Trophoblast cell (in vitro differentiated cells and primary cell): ENCODE measurements at regions not wholly inside any gene's neighbourhood (a gene's known extent, or its start where the extent isn't known, plus 50 kb on each side); places are given as distances from the start of the nearest gene placed in this dataset.

ENCODE experiments used
- DNase-seq, 2 donors: peaks; one replicate each; pipeline ENCODE4 v3.0.0-alpha.2; 2016
- H2AFZ ChIP-seq: 2 replicates; pipeline ENCODE4 v1.6.1; 2013; ENCODE audit warnings: low read length, moderate library complexity, mild to moderate bottlenecking; ENCODE audit not compliant: insufficient read depth, poor library complexity
- H2AK5ac ChIP-seq: 2 replicates; pipeline ENCODE4 v1.6.1; 2013; ENCODE audit warnings: mild to moderate bottlenecking, low read length
- H2BK120ac ChIP-seq: 2 replicates; pipeline ENCODE4 v1.6.1; 2013; ENCODE audit warnings: low read length, mild to moderate bottlenecking, moderate library complexity; ENCODE audit not compliant: insufficient read depth, poor library complexity
- H2BK12ac ChIP-seq: 2 replicates; pipeline ENCODE4 v1.6.1; 2013; ENCODE audit warnings: mild to moderate bottlenecking, low read length, moderate library complexity
- H2BK5ac ChIP-seq: 2 replicates; pipeline ENCODE4 v1.6.1; 2013; ENCODE audit warnings: low read length, low read depth, moderate library complexity, mild to moderate bottlenecking; ENCODE audit not compliant: poor library complexity
- H3K14ac ChIP-seq: 2 replicates; pipeline ENCODE4 v1.6.1; 2013; ENCODE audit warnings: mild to moderate bottlenecking, low read length
- H3K18ac ChIP-seq: 2 replicates; pipeline ENCODE4 v1.6.1; 2013; ENCODE audit warnings: mild to moderate bottlenecking, low read length
- H3K23ac ChIP-seq: 2 replicates; pipeline ENCODE4 v1.6.1; 2013; ENCODE audit warnings: low read length
- H3K27ac ChIP-seq: 2 replicates; pipeline ENCODE4 v1.5.1; 2013; ENCODE audit warnings: low read depth, mild to moderate bottlenecking, inconsistent platforms, low read length, moderate library complexity
- H3K27me3 ChIP-seq: 2 replicates; pipeline ENCODE4 v1.6.1; 2013; ENCODE audit warnings: inconsistent platforms, mild to moderate bottlenecking, low read length, moderate library complexity; ENCODE audit not compliant: insufficient read depth
- H3K36me3 ChIP-seq, 2 experiments: 1 replicate in 1 of 2; 2 replicates in 1 of 2; pipeline ENCODE4 v1.6.1; 2013; ENCODE audit warnings: low read length in 2 of 2, mild to moderate bottlenecking in 2 of 2, moderate library complexity in 1 of 2; ENCODE audit not compliant: insufficient read depth in 2 of 2, control insufficient read depth in 1 of 2
- H3K4ac ChIP-seq: 2 replicates; pipeline ENCODE4 v1.6.1; 2013; ENCODE audit warnings: low read depth, mild to moderate bottlenecking, low read length, moderate library complexity
- H3K4me1 ChIP-seq, 2 experiments: 1 replicate in 1 of 2; 2 replicates in 1 of 2; pipeline ENCODE4 v1.6.1; 2013; ENCODE audit warnings: low read length in 2 of 2, mild to moderate bottlenecking in 2 of 2, moderate library complexity in 1 of 2; ENCODE audit not compliant: insufficient read depth in 2 of 2, control insufficient read depth in 1 of 2
- H3K4me2 ChIP-seq: 2 replicates; pipeline ENCODE4 v1.6.1; 2013; ENCODE audit warnings: inconsistent platforms, mild to moderate bottlenecking, low read length, moderate library complexity
- H3K4me3 ChIP-seq: 2 replicates; pipeline ENCODE4 v1.5.1; 2013; ENCODE audit warnings: mild to moderate bottlenecking, low read depth, low read length, inconsistent platforms
- H3K79me1 ChIP-seq: one replicate; pipeline ENCODE4 v1.6.1; 2013; ENCODE audit warnings: low read length
- H3K79me2 ChIP-seq: 2 replicates; pipeline ENCODE4 v1.6.1; 2013; ENCODE audit warnings: low read length, mild to moderate bottlenecking; ENCODE audit not compliant: control insufficient read depth, insufficient read depth, poor library complexity
- H3K9ac ChIP-seq: 2 replicates; pipeline ENCODE4 v1.6.1; 2013; ENCODE audit warnings: mild to moderate bottlenecking, low read length
- H3K9me3 ChIP-seq: 2 replicates; pipeline ENCODE4 v1.6.1; 2013; ENCODE audit warnings: low read depth, mild to moderate bottlenecking, control low read depth, inconsistent platforms, low read length; ENCODE audit not compliant: insufficient read depth
- H4K12ac ChIP-seq: 2 replicates; pipeline ENCODE4 v1.6.1; 2013; ENCODE audit warnings: low read depth, mild to moderate bottlenecking, low read length, moderate library complexity
- H4K8ac ChIP-seq: 2 replicates; pipeline ENCODE4 v1.6.1; 2013; ENCODE audit warnings: low read depth, mild to moderate bottlenecking, low read length, moderate library complexity
- H4K91ac ChIP-seq: one replicate; pipeline ENCODE4 v1.6.1; 2013; ENCODE audit warnings: low read depth, mild to moderate bottlenecking, low read length, moderate library complexity
- WGBS: extraction: QIAGEN DNeasy Blood & Tissue Kit; methylation state at CpG from one replicate; pipeline ENCODE4 v1.1.7; 2013; ENCODE audit warnings: missing lambda C conversion rate; ENCODE audit not compliant: insufficient read length, insufficient coverage; ENCODE audit errors: extremely low coverage; 5-methylcytosine and 5-hydroxymethylcytosine counted together

GRCh38 chr4:126820631-126821030 lies 812.1 kb upstream of the INTU start:
- H3K27ac ChIP-seq, result no peak overlapping the region
- H3K4ac ChIP-seq, result no peak overlapping the region

GRCh38 chr4:126821152-126821551 lies 811.6 kb upstream of the INTU start:
- DNase-seq, result no peak
- no peak overlapping the region for H3K4me3 ChIP-seq
- H3K27ac ChIP-seq, result no peak overlapping the region
- H3K14ac ChIP-seq, result no peak overlapping the region
- H3K4me1 ChIP-seq, result no peaks in the 10 kb centered on the region
- H3K79me1 ChIP-seq, result no peaks in the 10 kb centered on the region
- peaks cover under 1% of the 10 kb centered on the region for H3K9me3 ChIP-seq
- no peak overlapping the region for H3K18ac ChIP-seq
- no peak overlapping the region for H2BK5ac ChIP-seq
- H4K8ac ChIP-seq, result no peak overlapping the region
- H3K9ac ChIP-seq, result no peak overlapping the region
- no peak overlapping the region for H4K91ac ChIP-seq
- no peak overlapping the region for H2BK12ac ChIP-seq
- H3K27me3 ChIP-seq, result no peaks in the 10 kb centered on the region
- H3K4ac ChIP-seq, result no peak overlapping the region
- H3K4me2 ChIP-seq, result no peak overlapping the region
- H3K36me3 ChIP-seq, result no peaks in the 10 kb centered on the region
- no peak overlapping the region for H2AFZ ChIP-seq
- H3K23ac ChIP-seq, result no peak overlapping the region
- H2BK120ac ChIP-seq, result no peak overlapping the region
- no peak overlapping the region for H4K12ac ChIP-seq
- WGBS, result no CpG with 5 or more reads among the region's 1 CpG
- no peaks in the 10 kb centered on the region for H3K79me2 ChIP-seq
- H2AK5ac ChIP-seq, result no peak overlapping the region

More at GRCh38 chr4:126820631-126821030, 812.1 kb upstream of the INTU start:
- no peaks in the 10 kb centered on the region for H3K36me3 ChIP-seq
- no peaks in the 10 kb centered on the region for H3K79me2 ChIP-seq
- no peak overlapping the region for H3K9ac ChIP-seq
- no peak overlapping the region for H3K4me2 ChIP-seq
- no peaks in the 10 kb centered on the region for H3K4me1 ChIP-seq
- no peak for DNase-seq
- no peak overlapping the region for H3K18ac ChIP-seq
- H2AK5ac ChIP-seq, result no peak overlapping the region
- H2AFZ ChIP-seq, result no peak overlapping the region
- H3K9me3 ChIP-seq, result no peaks in the 10 kb centered on the region
- H3K79me1 ChIP-seq, result no peaks in the 10 kb centered on the region
- no peak overlapping the region for H3K4me3 ChIP-seq
- no peak overlapping the region for H2BK5ac ChIP-seq
- no peak overlapping the region for H2BK12ac ChIP-seq
- no CpG with 5 or more reads among the region's 1 CpG for WGBS
- no peak overlapping the region for H2BK120ac ChIP-seq
- H4K12ac ChIP-seq, result no peak overlapping the region
- no peak overlapping the region for H3K14ac ChIP-seq
- no peak overlapping the region for H4K91ac ChIP-seq
- H3K23ac ChIP-seq, result no peak overlapping the region
- H4K8ac ChIP-seq, result no peak overlapping the region
- no peaks in the 10 kb centered on the region for H3K27me3 ChIP-seq

- Histone ChIP-seq H3K27ac (no peak overlapping the region), H3K4me1 (no peaks in the 10 kb centered on the region), H3K27me3 (no peaks in the 10 kb centered on the region), H3K18ac (no peak overlapping the region), H4K12ac (no peak overlapping the region), H3K4me3 (no peak overlapping the region), H2BK120ac (no peak overlapping the region), H3K79me1 (no peaks in the 10 kb centered on the region), H3K4me2 (no peak overlapping the region), H3K79me2 (no peaks in the 10 kb centered on the region), H3K23ac (no peak overlapping the region), H2BK12ac (no peak overlapping the region), H2BK5ac (no peak overlapping the region), H3K9me3 (peaks cover 1% of the 10 kb centered on the region), H3K36me3 (no peaks in the 10 kb centered on the region), H3K9ac (no peak overlapping the region), H2AFZ (no peak overlapping the region), H4K91ac (no peak overlapping the region), H3K4ac (no peak overlapping the region), H2AK5ac (no peak overlapping the region), H4K8ac (no peak overlapping the region), H3K14ac (no peak overlapping the region)
- DNase-seq, result no peak
- WGBS, result no CpG with 5 or more reads among the region's 3 CpGs
Measured at GRCh38 chr4:126825083-126825482, 807.7 kb upstream of the INTU start.

- no peak for DNase-seq
- Histone ChIP-seq H2AFZ (no peak overlapping the region), H2BK5ac (no peak overlapping the region), H4K91ac (no peak overlapping the region), H2BK12ac (no peak overlapping the region), H3K14ac (no peak overlapping the region), H4K12ac (no peak overlapping the region), H3K9me3 (peaks cover 4% of the 10 kb centered on the region), H3K27me3 (no peaks in the 10 kb centered on the region), H3K18ac (no peak overlapping the region), H3K4me2 (no peak overlapping the region), H3K4me1 (no peaks in the 10 kb centered on the region), H3K79me2 (no peaks in the 10 kb centered on the region), H3K4ac (no peak overlapping the region), H2BK120ac (no peak overlapping the region), H3K23ac (no peak overlapping the region), H3K4me3 (no peak overlapping the region), H3K36me3 (no peaks in the 10 kb centered on the region), H3K27ac (no peak overlapping the region), H3K79me1 (no peaks in the 10 kb centered on the region), H2AK5ac (no peak overlapping the region), H4K8ac (no peak overlapping the region), H3K9ac (no peak overlapping the region)
- no CpG with 5 or more reads among the region's 2 CpGs for WGBS
Measured at GRCh38 chr4:126827669-126828068, 805.1 kb upstream of the INTU start.
